ENCODE measurements at regions not wholly inside any gene's neighbourhood (a gene's known extent, or its start where the extent isn't known, plus 50 kb on each side); places are given as distances from the start of the nearest gene placed in this dataset.
A peak's percentile ranks its signal among the peaks of the same experiment; 100 is the strongest.

DNA sequence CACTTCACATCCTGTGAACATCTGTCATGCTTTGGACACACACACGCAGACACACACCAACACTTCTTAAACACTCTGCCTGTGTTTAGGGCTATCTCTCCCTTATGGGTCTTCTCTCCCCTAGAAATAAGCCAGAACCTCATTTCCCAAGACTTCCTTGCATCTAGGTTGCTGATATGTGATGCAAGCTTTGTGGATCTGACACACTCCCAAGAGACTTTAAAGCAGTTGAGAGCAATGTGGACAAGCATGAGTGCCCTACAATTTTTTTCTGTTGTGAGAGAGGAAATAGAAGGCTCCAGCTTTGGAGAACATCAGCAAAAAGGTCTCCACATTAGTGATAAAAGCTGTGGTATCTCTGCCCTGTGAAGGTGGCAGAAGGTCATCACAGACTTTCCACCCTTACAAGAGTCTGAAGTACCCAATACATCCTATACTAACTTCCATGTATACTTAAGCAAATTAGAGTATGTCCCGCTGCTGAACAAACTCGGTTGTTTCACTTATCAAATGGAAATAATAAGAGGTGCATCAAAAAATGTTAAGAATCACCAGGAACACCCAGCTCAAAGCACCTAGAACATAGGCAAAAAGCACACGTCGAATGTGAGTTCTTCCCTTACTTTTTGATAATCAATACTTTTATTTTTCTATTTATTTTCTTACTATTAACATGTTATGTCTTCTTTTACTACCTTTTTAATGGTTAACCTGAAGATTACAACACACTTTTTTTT lies 267.6 kb downstream of the SETD4 start:
- no peak for DNase-seq

DNA sequence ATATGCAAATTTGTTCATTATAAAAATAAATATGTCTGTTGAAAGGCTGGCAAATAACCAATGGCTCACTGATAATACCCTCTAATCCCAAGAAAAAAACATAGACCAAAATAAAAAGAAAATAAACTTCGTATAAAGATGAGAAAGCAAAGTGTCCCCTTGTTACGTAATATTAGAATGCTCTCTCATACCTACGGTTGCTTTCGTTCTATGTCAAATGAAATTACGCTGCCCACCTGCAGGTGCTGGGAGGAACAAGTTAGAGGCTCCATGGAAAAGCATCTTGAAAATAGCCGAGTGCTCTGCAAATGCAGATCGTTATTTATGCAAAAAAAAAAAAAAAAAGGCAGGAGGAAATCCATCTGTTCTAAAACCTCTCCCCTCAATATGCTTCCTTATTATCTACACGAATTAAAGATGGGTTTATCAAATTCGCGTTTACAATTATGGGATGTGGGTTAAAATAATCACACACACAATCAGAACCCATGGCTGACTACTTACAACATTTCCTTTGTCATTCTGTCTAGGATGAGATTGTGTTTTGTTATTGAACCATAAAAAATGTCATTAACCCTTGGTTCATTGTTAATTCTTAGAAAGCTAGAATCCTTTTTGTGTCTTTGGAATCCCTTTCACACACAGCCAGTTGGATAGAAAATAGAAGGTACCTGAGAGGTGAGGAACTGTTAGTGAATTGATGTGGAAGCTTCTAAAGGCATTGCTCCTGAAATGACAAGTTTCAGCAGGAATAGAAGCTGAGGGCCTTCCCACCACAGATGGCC lies 268.6 kb downstream of the SETD4 start:
- DNase-seq, result no peak

GRCh38 chr21:35783721-35784120 lies 276.6 kb downstream of the SETD4 start:
- DNase-seq, result no peak

DNA sequence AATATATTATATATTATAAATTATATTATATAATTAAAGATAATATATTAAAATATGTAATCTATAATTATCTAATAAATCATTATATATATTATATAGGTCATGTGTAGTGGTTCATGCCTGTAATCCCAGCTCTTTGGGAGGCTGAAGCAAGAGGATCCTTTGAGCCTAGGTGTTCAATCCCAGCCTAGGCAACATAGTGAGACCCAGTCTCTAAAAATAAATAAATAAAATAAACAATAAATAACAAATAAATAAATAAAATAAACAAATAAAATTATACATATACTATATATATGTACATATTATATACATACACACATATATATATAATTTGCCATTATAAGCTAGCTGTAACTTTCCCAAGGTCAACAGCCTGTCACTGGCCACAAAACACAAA lies 277.7 kb downstream of the SETD4 start:
- DNase-seq, result no peak

DNA sequence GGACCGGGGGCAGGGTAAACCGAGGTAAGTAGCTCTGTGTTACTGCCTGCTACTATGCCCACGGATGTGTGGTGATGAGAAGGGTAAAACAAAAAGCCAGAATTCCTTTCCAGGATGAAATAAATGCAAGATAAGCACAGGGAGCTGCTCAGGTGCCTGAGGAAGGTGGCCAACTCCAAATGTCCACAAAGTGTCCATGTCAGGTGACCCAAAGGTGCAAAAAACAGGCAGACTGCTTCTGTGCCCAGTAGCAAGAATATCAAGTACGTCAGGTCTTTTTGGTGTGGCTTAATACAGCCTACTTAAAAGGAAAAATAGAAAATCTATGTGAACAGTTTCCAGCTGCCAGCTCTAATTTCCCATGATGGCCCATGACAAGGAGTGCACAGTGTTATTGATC lies 279.3 kb downstream of the SETD4 start:
- DNase-seq, result no peak

DNA sequence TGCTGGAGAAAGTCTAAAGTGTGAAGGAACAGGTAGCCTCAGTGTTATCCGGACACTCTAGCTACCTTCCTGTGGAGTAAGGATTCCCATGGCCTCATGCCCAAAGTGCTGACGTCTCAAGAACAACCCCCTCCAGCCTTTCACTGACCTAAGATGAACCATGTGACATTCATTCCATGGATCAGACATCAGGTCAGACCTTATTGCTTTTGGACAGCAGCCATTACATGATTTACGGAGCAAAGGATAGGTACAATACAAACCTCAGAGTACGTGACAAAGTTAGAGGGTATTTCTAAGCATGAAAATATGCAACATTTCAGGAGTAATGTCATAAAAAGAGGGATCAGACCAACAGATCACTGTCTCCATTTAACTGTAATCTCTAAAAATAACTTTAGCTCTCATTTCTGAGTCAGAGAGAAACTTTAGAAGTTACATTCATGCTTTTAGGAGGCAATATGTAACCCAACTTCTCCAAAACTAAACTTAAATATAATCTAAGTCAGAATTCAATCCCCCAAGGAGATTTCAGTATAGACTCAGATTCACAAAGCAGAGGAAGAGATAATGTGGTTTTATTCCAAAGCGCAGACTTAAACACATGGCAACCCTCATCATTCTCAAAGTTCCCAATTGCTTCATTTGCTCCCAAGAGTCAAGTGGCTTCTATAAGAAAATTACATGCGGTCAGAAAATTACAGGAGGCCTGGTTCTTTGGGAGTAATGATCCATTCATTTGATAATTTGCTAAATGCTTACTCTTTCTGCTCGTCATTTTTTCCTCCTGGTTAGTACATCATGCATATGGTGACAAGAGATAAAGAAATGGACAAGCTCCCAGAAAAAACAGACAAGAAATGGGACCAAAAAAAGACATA lies 280.4 kb downstream of the SETD4 start:
- DNase-seq, result no peak

DNA sequence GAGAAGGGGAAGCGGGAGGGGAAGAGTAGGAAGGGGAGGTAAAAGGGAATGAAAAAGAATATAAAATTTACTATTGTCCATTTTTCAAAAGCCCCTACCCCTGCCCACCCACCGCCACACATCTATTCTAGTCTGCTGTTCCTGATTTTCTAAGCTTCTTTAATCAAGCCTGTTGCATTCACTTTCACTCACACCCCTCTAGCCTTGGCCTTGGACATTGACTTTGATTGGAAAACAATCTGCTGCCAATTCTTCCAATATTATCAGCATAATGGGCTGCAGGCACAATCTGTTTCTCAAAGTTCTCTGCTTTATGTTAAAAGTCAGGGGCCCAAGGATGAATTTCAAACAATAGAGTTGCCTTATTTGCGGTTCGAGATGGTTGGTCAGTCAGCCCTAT lies 281.2 kb downstream of the SETD4 start:
- DNase-seq, result no peak

GRCh38 chr21:35777081-35777480 lies 283.2 kb downstream of the SETD4 start:
- DNase-seq, result no peak

DNA sequence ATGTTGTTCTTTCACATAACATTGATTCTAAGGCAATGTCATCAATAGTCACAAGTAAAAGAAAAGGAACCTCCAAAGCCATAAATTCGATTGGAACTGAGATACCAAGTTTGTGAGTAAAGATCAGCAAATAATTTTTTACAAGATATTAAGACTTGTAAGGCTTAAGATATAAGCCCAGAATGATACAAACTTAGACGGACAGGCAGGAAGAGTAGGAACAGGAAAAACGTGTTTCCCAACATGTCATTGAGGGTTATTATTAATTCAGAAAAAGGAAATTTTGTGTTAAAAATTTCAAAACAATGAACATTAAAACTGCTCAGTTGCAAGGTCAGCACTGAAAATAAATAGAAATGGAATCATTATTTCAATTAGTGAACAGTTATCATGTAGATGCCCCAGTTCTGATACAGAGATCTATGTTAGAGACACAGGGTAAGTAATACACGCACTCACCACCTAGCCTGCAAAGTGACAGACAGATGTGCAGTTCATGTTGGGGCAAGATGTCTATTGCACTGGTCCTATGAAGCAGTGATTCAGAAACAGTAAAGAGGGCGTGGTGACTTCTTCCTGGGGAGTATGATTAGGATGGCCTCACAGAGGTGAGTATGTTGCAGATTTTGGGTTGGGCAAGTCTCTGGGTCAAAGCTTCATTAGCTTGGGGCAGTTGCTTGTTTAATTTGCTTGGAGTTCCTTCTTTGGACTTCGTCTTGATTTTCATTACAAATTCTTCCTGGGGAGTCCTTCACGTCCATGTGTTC lies 284.4 kb downstream of the SETD4 start:
- DNase-seq, result no peak

GRCh38 chr21:35770101-35770945 lies 290.0 kb downstream of the SETD4 start:
- no peak for DNase-seq

DNA sequence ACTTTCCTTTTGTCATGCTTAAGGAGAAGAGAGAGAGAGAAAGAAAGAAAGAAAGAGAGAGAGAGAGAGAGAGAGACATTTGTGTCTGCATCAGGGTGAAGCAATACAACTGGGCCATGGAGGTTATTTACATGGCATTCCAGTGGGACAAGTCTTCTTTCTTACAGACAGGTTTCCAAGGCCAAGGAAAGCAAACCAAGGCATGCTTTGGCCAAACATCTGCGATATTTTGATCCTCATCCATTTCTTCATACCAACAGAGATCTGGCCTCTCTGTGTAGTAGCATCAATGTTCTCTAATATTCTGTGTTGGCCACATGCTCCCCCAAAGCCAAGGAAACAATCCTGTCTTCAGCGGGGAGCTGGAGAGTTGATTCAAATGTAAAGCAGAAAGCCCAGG lies 292.1 kb downstream of the SETD4 start:
- no peak for DNase-seq

- no peak for DNase-seq
These were observed 295.7 kb downstream of the SETD4 start for GRCh38 chr21:35764586-35764985.

DNA sequence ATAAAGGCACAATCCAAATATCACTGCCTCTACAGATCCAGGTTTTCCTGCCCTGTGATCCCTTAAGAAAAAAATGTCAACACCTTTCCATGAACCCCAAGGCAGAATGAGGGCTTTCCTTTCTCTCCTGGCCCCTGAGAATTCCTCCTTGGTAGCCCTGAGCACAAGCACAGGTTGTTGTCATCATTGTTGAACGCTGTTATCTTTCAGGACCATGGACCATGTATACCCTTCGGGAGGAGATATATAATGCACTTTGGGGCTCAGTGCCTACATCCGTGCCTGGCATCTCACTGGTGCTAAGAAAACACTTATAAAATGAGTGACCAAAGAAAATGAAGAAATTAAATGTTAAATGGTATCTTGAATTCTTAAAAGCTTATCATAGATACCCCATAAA lies 296.2 kb downstream of the SETD4 start:
- DNase-seq, result no peak

DNA sequence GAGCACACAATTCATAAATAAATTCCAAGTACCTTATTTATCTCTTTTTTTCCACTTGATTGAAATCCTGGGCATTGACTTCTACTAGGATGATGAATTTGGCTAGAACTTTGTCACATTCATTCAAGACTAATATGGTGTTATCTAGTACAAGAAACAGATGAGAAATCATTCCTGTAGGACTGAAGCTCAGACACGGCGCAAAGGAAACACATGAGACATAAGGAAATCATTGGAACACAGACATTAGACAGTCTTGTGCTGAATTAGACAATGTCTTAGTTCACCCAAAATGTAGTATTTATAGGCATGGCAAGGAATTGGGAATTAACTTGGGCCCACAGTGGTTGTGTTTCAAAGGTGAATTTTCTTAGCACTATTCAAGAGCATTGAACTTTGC lies 305.7 kb downstream of the SETD4 start:
- no peak for DNase-seq

DNA sequence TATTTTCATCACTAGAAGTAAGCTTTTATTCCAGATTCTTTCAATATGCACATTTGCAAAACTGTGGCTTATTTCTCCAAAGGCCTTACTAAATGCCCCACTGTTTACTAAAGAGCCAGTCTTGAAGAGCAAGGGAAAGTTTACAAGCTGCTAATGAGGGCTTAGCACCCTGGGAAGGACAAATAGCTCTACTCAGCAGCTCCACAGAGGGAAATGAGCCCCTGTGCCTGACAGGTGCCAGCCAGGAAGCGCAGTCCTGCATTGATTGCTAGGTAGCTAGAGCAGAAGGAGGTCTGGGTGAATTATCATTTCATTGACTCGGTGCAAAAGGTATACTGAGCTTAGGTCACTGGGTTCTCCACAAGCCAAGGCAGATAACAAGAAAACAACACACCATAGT lies 307.0 kb downstream of the SETD4 start:
- DNase-seq, result no peak

- no peak for DNase-seq
These were observed 309.2 kb downstream of the SETD4 start for GRCh38 chr21:35751171-35751570.

GRCh38 chr21:35749904-35750303 lies 310.4 kb downstream of the SETD4 start:
- DNase-seq, result no peak

DNA sequence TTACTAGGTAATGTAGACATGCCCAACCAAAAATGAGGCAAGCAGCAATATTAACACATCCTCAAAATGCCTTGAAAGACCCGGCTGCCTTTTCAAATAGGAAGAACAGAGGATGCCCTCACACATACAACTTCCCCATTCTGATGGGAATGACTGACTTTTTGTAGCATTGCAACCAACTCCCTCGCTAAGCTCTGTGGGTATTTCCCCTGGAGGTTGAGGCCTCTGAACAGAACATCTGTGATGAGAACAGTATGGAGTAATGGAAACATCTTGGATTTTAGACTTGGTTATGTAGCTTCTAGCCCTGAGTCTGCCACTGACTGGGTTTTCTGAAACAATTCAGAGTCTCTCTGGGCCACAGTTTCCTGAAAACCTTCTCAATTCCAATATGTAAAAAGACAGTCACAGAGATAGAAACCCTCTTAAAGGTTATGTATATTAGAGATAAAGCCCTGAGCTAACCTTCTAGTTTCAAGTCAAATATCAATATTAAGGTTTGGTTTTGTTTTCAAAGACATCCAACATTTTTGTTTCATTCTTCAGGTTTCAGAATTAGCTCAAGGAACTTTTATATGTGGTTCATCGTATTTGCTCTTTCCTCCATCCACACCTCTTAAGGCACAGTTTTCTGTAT lies 311.5 kb downstream of the SETD4 start:
- peak; percentile 85 for DNase-seq

GRCh38 chr21:35743571-35743970 lies 316.8 kb downstream of the SETD4 start:
- DNase-seq, result no peak

GRCh38 chr21:35738347-35738961 lies 321.9 kb downstream of the SETD4 start:
- DNase-seq, result no peak

DNA sequence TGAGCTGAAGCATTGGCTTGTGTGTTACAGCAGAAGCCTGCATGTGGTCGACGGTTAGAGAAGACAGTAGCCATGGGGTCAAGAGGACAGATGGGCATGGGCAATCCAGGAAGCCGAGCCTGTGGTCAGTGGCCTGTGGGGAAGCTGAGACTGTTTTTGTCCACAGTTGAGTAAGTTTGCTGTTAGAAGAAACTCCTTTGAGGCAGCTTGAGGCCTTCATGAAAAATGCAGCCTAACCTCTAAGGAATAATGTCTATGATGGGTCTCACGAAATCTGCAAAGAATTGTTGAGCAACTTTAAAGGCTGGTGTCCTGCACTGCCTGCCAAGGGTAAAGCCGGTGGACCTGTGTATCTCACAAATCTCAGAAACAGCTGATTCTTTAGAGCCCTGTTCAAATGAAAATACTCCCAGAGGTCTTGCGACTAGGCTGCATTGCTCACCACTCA lies 322.4 kb downstream of the SETD4 start:
- DNase-seq, result no peak

Data from inflammatory macrophage treated with lipopolysaccharide for 4 hours (primary cell).